Cardiac septum (tissue), 1 donor: ENCODE measurements at regions not wholly inside any gene's neighbourhood (a gene's known extent, or its start where the extent isn't known, plus 50 kb on each side); places are given as distances from the start of the nearest gene placed in this dataset.

Experiments
- DNase-seq: peaks from one replicate; pipeline ENCODE4 v3.0.0-alpha.2; 2020; ENCODE audit warnings: low spot score
- intact Hi-C: fragments of 100-400 bp; cut with DNase I; formaldehyde crosslinking; loops from one replicate; pipeline ENCODE4 v1.14.0; 2022
- donor health status: DM: no; HTN: no; CAD: no.

DNA sequence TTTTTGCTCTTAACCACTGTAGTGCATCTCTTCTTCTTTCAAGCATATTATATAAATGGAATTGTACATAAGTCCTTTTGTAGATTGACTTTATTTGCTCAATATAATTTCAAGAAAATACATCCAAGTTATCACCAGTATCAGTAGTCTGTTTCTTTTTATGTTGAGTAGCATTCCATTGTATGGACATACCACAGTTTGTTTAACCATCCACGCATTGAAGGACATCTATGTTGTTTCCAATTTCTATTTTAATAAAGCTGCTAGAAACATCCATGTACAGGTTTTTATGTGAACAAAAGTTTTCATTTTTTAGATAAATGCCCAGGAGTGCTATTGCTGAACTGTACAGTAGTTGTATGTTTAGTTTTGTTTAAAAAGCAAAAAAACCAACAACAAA, 387.5 kb upstream of the SOX11 start:
- intact Hi-C loops: no loop called here
- no peak for DNase-seq

DNA sequence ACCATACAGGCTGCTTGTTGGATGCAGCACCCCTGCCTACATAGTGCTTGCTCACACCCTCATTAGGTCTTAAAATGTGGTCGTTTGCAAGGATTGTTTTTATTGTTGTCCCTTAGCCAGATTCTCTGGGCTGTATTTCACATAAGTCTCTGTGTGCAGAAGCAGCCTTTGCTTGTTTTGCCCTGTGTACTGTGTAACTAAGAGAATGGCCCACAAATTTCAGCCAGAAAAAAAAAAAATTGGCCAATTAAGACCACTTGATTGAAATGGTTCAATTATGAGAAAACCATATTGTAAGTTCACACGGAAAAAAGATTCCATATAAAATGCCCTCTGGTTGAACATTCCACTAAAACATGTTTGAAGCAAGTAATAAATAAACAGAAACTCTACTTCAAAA, 377.1 kb upstream of the SOX11 start:
- intact Hi-C loops: no loop called here

DNA sequence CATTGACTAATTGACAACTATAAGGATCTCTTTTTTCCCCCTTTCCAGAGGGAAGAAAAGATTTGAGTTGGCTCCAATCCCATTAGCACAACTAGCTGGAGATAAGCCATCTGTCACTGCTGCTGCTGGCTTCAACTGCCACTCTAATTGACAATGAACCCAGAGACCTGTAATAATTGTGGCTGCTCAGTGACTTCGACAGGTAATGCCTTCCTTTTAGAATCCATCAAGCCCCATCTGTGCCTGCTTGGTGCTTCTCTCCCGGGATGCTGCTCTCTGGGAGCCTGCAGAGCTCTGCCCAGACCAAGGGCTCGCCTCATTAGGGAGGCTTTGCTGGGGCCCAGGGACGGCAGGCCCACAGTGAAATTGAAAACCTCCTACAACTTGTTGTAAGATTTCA, 376.7 kb upstream of the SOX11 start:
- no peak for DNase-seq
- intact Hi-C loops: no loop called here

More for the DNA sequence above, 377.1 kb upstream of the SOX11 start:
- DNase-seq: no peak

DNA sequence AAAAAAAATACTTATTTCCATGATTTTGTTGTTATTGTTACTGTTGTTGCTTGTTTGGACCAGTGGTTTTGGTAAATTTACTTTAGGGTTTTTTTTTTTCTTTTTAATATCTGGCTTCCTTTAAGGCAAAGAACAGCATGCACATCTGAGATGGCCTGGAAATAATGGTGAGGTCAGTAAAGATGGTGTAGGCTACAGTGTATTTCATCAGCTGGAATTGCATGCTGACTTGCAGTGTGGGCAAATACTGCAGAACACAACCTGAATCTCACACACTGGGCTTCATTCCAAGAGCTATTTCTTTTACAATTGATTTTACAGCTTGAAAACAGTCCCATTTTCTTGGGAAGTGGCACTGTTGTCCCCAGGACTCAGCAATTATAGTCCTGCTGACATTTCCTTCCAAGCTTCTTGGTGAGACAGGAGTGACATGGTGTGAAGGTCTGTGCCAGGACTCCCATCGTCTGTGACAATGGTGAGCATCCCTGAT, 376.1 kb upstream of the SOX11 start:
- DNase-seq: no peak
- intact Hi-C loops: no loop called here

DNA sequence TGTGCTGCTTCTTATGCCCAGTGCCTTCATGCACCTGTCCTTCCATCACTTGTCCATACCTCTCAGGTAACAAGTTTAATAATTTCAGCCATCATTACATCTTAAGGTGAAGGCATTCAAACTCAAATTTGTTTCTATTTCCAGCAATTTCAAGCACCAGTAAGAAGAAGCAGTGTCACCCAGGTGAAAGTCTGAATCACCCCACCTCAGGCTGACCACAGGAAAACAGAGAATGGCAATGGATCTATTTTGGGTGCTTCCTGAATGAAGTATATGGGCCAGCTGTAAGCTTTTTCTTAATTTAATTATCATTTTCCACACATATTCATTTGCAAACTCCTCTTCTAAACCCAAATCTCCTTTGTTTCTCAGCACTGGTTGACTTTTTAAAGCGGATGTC, 372.7 kb upstream of the SOX11 start:
- intact Hi-C loops: no loop called here
- DNase-seq: no peak

DNA sequence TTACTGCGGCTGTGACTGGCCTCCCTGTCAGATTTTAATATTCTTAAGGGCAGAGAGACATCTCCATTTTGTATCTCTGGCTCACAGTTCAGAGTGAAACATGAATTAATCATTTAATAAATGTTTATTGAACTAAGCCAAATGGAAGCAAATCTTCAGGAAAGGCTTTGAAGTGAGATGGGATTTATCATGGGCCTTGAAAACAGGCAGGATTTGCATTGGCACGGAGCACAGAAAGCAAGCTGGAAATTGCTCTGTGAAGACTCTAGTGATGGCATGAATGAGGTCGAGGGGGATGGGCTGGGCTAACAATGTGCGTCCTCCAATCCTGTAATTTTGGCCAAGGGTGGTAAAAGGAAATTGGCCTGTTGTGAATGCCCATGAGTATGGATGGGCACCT, 369.8 kb upstream of the SOX11 start:
- intact Hi-C loops: no loop called here
- DNase-seq: no peak

DNA sequence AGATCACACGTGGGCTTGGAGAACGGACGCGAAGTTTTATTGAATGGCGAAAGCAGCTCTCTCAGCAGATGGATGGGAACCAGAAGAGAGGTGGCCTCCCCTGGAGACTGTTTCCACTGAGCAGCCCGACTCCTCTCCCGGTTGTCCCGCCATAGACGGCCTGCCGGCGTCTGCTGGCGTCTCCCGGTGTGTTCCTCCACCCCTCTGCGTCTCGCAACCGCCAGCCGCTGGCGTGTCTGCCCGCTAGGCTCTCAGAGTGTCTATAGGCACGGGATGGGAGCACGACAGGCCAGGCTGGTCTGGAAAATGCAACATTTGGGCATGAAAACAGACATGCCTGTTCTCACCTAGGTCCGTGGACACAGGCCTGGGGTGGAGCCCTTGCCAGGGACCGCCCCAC, 366.7 kb upstream of the SOX11 start:
- DNase-seq: no peak
- intact Hi-C loops: no loop called here

DNA sequence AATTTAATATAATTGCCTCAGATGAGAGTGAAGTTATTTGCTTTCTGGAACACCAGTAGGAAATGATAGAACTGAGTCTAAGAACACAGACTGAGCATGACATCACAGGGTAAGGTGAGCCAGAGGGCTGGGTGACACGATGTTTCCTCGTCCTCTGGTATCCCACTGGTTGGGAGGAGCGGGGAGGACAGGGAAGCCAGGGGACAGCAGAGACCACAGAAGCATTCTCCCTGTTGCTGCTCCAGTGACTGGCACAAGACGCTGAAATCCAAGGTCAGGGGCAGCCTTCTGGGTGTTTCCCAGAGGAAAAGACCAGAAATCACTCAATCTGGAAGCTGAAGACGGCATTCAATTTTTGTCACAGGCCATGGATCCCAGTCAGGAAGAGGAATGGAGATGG, 363.4 kb upstream of the SOX11 start:
- DNase-seq: no peak
- intact Hi-C loops: no loop called here

DNA sequence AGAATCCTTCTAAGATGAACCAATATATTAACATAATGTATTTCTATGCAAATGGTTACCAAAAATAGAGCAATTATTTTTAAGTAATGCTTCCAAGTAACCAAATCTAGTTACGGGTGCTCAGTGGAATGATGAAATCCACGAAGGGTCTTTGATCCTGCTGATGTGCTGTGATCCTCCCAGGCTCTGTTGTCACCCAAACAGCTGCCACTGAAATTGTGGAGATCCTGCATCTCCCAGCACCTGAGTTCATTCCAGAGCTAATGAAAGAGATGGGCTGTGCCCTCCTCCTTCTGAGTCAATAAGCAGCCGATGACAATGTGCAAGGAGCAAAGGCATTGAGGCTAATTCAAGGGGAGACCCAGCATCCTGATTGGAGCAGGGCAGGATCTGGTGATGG, 362.4 kb upstream of the SOX11 start:
- DNase-seq: no peak
- intact Hi-C loops: no loop called here

DNA sequence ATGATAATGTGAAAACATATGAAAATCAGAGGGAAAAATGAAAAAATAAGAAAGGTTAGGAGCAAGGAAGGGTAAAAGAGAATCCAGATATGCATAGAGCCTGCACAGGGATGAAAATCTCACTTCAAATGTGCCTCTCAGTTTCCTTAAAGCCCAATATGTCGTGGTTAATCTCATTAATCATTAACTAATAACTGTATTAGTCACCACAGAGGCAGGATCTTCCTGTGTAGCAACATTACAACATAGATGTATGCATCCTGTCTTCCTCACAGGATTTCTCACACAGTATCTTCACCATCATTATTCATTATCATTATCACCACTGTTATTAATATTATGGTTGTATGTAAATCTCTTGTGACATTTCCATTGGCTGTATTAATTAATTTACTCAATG, 361.2 kb upstream of the SOX11 start:
- DNase-seq: no peak
- intact Hi-C loops: no loop called here

DNA sequence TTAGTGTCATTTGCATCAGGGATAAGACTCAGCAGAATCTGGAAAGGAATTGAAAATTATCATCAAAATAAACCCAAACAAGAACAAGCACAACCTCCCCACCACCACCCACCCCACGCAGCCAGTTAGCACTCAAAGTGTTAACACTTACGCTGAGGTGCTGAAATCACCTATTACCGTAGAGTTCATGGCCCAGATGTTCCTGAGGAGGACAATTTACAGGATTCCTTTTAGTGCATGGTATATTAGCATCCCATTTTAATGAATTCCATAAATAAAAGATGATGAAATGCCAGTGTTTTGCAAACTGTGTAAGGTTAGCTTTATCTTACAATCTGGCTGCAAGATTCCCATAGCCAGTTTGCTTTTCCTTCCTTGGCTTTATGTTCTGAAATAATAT, 359.3 kb upstream of the SOX11 start:
- intact Hi-C loops: no loop called here
- no peak for DNase-seq

DNA sequence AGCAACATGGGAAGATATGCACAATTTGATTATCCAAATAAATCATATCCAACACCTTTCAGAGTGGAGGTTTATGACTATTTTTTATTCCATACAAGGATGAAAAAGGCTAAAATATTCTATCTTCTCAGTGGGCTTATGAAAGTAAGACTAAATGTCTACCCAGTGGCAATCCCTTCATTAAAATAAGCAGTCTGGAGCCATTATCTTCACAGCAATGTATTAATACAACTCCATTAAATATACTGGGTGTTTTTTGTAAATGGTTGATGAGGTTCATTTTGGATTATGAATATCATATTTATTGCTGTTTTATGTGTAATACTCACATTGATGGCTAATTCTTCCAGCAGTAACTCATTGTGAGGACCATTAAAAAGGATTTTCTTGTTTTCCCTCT, 352.7 kb upstream of the SOX11 start:
- intact Hi-C loops: no loop called here
- DNase-seq: no peak

DNA sequence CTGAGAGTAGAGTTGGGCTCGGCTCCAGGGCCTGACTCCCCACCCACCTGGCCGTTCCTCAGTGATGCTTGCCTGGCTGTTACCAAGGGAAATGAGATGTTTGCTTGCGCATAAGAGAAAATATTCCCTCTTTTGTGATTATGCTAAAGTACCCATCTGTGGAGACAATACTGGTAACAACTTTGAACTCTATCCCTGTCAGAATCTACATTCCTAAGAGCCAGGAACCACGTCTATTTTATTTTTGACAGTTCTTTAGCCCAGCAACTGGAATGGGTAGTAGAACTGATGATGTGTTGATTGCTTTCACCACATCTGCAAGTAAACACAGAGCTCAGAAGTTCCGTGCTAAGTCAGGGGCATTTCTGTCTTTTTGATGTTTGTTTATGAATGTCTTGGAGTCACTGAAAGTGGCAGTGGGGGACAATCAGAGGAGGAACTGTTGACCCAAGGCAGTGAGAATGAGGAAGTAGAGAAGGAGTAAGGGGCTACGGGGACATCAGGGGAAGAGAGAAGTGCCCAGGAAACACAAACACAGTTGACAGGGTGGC, 348.3 kb upstream of the SOX11 start:
- no peak for DNase-seq
- intact Hi-C loops: no loop called here

DNA sequence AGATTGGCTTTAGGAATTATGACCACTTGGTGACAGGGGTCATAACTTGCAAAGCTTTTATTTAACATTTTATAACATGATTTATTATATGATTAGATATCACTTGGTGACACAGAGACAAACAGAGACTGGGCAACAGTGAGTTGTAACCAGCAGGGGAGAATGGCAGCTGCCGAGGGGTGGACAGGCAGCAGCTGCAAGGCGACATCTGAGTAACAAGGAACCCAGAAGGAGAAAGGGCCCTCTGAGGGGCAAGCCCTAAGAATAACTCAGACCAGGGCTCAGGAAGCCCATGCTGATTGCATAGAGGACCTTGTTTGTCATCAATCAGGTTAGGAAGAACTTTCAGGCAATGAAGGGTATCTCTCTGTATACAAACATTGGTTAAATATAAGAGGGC, 339.9 kb upstream of the SOX11 start:
- intact Hi-C loops: no loop called here
- DNase-seq: no peak

DNA sequence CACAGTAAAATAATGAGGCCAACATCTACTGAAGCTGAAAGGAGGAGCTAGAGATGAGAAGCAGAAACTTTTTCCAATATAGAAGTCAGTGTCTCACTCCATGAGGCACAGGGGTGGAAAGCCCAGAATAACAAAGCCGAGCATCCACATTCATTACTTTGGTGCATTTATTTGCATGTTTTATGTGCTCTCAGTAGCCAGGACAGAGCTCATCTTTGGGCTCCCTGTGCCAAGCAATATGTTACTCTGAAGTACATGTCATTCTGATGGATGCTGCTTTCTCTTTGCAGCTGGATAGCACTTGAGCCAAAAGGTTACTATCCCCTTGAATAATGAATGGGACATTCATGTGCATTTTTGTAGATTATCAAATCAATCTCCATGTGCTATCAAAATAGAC, 338.6 kb upstream of the SOX11 start:
- intact Hi-C loops: no loop called here

DNA sequence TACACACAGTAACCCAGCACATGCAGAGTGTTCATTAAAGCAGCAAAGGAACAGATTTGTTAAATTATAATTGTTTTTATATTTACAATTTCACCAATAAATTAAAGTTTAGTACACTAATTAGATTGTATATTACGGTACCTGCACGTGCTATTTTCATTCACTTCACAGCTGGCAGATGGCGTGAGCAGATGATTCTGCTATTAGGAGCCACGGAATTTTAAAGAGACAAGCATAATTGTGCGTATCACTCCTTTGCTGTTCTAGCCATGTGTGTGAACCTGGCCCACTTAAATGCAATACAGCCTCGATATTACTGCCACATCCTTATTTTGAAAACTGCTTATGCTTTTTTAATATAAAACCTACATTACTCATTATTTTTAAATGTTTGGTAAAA, 332.8 kb upstream of the SOX11 start:
- DNase-seq: no peak
- intact Hi-C loops: no loop called here

More for the DNA sequence above, 338.6 kb upstream of the SOX11 start:
- DNase-seq: no peak

DNA sequence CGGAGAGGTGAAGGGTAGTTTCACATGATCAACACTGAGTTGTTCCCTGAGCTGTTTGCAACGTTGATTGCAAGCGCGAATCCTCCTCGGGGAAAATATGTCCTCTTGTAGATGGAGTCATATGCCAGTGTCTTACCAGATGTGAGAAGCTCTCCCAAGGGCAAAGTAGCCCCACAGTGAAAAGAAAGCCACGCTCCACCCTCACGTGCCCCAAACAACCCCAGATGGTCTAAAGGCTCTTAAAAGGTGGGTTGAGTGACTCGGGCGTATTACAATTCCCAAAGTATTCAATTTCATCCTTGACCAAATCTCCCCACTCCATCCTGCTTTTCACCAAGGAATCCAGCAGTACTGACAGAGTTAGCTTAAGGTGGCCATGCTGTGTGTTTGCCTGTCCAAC, 332.1 kb upstream of the SOX11 start:
- no peak for DNase-seq
- intact Hi-C loops: no loop called here

DNA sequence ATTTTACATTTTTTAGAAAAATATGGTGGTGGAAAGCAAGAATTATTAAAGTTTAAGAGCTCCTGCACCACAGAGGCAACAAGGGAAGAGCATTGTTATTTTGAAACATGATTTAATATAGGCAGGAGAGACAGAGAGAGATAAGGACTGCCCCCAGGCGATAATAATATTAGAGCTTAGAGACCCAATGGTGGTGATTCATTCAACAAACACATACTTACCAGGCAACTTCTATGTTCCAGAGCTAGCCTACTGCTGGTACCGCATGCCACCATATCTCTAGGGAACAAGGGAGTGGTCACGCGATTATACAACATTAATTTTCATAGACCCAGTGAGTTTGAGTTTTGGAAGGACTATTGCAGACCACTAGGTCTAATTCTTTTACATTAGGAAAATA, 327.8 kb upstream of the SOX11 start:
- no peak for DNase-seq
- intact Hi-C loops: no loop called here

DNA sequence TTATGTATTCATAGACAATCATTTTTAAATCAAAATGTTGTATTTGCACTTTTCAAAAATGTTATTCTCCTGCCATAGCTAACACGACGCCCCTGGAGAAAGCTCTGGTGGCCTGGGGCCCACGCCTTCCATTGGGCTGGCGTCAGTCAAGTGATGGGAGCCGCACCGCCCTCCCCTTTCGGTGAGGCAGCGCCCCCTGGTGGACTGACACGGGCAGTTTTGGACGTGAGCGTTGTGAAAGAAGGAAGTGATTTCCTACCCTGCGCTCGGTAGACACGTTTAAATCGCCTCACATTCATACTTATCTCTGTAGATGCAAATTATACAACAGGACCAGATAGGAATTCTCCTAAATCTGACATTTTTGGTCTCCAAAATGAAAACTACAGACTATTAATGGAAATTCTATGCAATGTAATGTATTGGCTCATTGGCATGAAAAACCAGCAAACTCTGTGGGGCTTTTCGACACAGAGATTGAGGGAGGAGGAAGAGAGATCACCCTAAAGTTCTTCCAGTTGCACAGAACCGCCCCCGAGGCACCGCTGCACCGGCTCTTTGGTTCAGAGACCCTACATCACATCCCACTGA, 326.2 kb upstream of the SOX11 start:
- no peak for DNase-seq
- intact Hi-C loops: loop anchor here (5.0 kb wide), 1 partner anchor 374 kb away; no protein-coding TSS in a partner anchor

DNA sequence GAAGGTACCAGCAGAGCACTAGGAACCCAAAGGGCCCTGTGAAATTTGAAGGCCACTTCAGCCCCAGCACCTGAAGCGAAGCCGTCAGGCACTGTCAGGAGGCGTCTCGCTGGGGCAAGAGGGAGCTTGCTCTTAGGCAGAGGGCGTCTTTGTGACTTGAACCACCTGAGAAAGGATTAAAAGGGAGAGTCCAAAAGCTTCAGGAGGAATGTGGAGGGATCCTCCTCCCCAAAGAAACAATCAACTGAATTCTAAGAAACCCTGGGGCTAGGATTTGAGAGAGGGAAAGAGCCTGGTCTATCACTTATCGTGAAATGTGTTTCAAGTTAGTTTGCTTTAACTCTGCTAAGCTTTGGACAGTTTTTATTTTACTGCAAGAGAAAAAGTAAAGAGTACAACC, 324.9 kb upstream of the SOX11 start:
- no peak for DNase-seq

DNA sequence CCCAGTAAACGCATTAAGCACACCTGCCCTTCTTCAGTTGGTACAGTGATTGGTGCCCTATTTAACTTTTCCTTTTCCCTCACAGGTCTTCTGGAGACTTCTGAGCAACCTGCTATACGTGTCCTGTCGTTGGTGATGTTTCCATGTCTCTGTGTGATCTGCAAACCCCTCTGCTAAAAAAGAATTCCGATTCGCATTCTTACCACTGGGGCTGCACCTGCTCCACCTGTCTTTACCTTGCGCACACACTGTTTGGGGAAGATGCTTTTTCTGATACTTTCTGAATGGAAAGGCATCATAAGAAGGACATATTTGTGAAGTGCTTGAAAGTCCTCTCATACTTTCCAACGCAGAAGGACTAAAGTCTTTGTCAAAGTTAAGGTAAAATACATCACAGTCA, 323.9 kb upstream of the SOX11 start:
- DNase-seq: no peak
- intact Hi-C loops: loop anchor here (5.0 kb wide), 1 partner anchor 376 kb away; no protein-coding TSS in a partner anchor

More for the DNA sequence above, 324.9 kb upstream of the SOX11 start:
- intact Hi-C loops: loop anchor here (5.0 kb wide), 1 partner anchor 375 kb away; no protein-coding TSS in a partner anchor

DNA sequence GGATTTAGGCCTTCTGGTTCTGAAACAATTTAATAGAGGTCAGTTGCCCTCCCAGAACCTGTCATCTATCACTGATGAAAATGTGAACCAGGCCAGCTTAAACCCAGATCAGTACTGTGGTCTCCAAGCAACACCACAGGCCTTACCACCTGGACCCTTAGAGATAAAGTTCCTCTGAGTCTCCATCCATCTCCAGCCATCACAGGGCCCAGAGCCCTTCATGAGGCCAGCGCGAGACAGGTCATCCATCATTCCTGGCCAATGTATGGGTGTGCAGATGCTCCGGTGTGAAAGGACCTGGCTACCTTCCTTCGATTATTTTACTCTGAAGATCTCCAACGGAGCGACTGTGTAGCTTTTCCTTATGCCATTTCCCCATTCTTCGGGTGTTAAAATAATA, 322.7 kb upstream of the SOX11 start:
- DNase-seq: no peak
- intact Hi-C loops: loop anchor here (5.0 kb wide), 1 partner anchor 377 kb away; no protein-coding TSS in a partner anchor
